ENCODE measurements at regions not wholly inside any gene's neighbourhood (a gene's known extent, or its start where the extent isn't known, plus 50 kb on each side); places are given as distances from the start of the nearest gene placed in this dataset.

DNA sequence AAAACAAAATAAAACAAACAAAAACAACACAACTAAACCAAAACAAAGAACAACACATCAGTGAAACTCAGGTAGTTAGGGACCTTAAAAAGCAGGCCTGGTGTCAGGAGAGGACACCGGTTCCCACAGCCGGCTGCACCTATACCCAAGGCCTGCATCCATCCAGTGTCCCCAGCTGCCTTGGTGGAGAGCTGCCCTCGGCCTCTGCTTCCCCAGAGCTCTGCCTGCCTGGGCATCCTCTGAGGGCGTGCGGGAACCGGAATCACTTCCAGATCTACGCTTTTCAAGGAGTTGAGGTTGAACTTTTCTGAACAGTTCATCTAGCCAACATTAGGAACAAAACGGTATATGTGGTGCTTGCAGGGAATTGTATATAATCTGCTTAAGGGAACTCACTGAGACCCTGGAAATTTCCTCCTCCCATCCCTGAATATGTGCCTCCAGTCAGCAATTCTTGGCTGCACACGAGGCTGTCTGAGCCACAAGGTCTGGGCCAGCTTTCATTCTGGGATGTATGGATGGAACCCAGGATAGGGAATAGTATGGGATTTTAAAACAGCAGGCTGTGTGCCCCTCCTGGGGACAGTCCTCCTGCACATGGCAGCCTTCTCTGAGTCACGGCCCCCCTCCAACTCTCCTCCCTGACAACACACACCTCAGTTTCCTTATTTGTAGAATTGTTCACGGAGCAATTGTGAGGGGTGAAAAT lies 319.0 kb upstream of the RTL1 start:
- Mint-ChIP-seq H3K4me3 (no peak overlapping the region), H3K27me3 (peaks cover 21 to 74% of the 10 kb centered on the region in 2 donors), H3K27ac (no peak overlapping the region), H3K9me3 (no peaks in the 10 kb centered on the region), H3K4me1 (ENCODE audit: low read depth in 2 of 2) (no peaks in the 10 kb centered on the region), H3K36me3 (ENCODE audit: insufficient read depth) (peaks cover 4% of the 10 kb centered on the region)
- ATAC-seq (replicated peaks) = no peak
- DNase-seq = no peak

DNA sequence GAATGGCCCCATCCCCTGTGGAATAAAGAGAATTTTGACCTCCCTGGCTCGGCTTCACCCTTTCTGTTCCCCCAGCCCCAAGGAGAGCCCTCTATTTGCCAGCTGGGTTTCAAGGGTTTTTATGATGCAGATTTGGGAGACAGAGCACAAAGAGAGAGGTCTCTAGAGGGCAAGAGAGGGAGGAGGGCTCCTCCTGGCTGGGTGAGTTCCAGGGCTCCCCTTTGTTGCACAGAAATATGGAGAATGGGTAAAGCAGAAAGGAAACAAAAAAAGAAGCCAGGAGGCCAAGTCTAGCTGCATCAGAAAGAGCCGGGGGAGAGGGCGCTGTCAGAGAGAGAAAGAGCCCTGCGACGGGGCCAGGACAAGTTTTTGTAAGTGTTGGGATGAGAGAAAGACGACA lies 319.6 kb upstream of the RTL1 start:
- no peak overlapping the region for H3K27ac Mint-ChIP-seq
- H3K4me3 Mint-ChIP-seq = no peak overlapping the region
- peaks cover 4% of the 10 kb centered on the region for H3K36me3 Mint-ChIP-seq (ENCODE audit: insufficient read depth)
- ATAC-seq (replicated peaks) = no peak
- no peaks in the 10 kb centered on the region for H3K9me3 Mint-ChIP-seq
- H3K27me3 Mint-ChIP-seq = peaks cover 21 to 77% of the 10 kb centered on the region in 2 donors
- H3K4me1 Mint-ChIP-seq (ENCODE audit: low read depth in 2 of 2) = no peaks in the 10 kb centered on the region
- no peak for DNase-seq

DNA sequence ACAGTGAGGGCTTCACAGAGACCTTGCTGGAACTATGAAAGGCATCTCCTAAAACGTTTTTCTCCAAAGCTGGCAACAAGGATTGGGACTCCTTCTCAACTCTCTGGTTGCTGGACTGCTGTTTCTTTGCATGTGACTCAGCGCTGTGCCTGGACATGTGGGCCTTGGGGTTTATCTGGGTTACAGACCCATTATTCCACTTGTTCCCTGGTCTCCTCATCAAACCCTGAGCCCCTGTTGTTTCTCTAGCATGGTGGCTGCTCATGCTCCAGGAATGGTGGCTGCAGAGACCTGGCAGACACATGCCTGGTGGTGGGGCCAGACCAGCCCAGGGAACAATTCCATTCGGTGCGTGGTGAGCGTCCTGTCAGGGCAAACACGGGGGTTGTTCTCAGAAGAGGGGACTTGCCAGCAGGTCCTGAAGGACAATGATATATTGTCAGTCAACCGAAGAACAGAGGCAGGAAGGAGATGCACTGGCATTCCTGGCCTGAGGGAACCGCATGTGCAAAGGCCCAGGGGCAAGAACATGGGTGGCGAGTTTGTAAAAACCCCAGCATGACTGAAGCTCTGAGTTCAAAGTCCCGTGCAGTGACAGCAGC lies 320.1 kb upstream of the RTL1 start:
- Mint-ChIP-seq H3K4me1 (ENCODE audit: low read depth in 2 of 2) (no peaks in the 10 kb centered on the region), H3K36me3 (ENCODE audit: insufficient read depth) (peaks cover under 1% of the 10 kb centered on the region), H3K9me3 (no peaks in the 10 kb centered on the region), H3K27me3 (peaks cover 21 to 77% of the 10 kb centered on the region in 2 donors), H3K4me3 (no peak overlapping the region), H3K27ac (no peak overlapping the region)
- ATAC-seq (replicated peaks) = no peak
- no peak for DNase-seq

DNA sequence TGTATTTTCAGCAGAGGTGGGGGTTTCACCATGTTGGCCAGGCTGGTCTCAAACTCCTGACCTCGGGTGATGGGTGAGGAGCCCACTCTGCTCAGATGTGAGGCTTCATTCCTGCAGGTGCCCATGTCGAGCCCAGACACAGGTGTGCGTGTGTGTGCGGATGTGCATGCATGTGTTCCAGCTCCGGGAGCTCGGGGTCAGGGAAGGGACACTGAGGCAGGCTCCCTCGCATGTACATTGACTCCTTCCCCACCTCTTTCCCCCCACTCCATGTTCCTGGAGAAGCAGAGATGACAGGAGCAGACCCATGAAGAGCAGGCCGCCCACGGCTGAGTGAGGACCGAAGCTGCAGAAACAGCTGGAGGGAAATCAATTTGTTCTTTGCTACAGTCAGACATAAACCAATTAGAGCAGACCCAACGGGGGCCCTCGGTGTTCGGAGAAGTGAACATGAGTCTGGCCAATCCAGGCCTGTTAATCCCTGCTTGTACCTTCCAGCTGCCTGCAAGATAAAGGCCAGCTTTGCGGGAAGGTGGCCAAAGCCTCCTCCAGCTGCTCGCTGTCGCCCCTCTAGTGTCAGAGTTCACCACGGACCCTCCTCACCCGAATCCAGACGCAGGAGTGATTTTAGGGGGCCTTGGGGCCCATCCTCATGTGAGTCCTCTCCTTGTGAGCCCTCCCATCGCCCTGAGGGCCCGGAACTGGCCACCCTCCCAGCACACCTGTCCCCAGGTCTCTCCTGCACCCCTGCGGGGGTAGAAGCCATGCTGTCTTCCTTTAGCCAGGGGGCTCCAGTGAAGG lies 321.0 kb upstream of the RTL1 start:
- no peaks in the 10 kb centered on the region for H3K9me3 Mint-ChIP-seq
- no peak overlapping the region for H3K4me3 Mint-ChIP-seq
- H3K4me1 Mint-ChIP-seq (ENCODE audit: low read depth in 2 of 2) = no peaks in the 10 kb centered on the region
- no peaks in the 10 kb centered on the region for H3K36me3 Mint-ChIP-seq (ENCODE audit: insufficient read depth)
- peaks cover 21 to 77% of the 10 kb centered on the region in 2 donors for H3K27me3 Mint-ChIP-seq
- ATAC-seq (replicated peaks) = no peak
- DNase-seq = no peak
- H3K27ac Mint-ChIP-seq = no peak overlapping the region

DNA sequence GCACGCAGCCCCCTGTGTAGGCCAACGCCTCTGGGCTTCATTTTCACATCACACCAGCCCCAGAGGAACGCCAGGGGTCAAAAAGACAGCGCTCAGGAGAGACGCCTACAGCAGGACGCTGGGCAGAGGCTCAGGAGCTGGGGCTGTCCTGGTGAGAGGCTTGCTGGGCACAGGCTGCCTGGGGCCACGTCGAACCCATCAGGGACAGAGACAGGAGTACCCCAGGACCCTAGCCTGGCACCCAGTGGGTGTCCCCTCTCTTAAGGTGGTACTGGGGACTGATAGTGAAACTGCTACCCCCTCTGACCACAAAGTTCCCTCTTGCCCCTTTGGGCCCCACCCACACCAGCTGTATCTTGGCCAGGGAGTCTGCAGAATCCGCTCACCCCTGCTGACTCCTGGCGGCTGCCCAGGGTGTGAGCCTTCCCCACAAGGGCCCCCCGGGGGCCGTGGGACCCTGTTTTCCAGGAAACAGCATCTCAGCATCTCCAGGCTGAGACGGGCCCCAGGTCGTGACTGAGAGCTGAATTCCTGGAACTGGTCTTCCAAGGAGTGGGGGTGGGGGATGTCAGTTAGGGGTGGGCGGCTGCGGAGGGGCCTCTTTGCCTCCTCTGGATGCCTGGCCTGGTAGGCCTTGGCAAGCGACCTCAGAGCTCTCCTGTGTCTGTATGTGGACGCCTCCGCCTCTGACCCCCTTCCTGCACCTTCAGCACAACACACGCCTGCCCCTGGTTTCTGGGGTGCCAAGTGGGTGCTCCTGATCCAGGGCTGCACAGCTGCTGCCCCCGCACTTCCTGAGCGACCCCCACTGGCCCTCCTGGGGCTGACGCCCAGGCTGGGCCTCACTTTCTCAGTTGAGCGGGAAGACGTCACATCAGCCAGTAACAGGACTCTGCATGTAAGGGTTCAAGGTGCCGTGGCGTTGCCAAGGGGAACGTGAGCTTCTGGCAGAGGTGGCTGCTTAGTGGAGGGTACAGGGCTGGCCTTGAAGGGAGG lies 321.9 kb upstream of the RTL1 start:
- DNase-seq (no peak), ATAC-seq (replicated peaks) (no peak)
- Mint-ChIP-seq H3K9me3 (no peaks in the 10 kb centered on the region), H3K4me3 (no peak overlapping the region), H3K36me3 (ENCODE audit: insufficient read depth) (no peaks in the 10 kb centered on the region), H3K27me3 (peaks cover 17 to 68% of the 10 kb centered on the region in 2 donors), H3K27ac (no peak overlapping the region), H3K4me1 (ENCODE audit: low read depth in 2 of 2) (no peaks in the 10 kb centered on the region)

DNA sequence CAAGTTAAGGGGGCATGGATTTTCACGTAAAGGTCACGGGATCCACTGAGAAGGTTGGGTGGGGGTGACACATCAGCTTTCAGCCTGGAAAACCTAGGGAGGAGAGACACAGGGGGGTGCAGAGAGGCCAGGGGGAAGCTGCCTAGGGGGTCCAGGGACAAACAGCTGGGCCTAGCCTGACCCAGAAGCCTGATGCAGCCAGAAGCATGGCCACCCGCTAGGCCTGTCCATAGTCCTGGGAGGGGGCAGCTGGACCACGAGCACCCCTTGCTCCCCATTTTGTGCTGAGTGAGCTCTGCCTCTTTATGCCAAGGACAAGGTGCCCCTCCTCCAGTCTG lies 322.7 kb upstream of the RTL1 start:
- H3K27me3 Mint-ChIP-seq = peaks cover 11 to 61% of the 10 kb centered on the region in 2 donors
- ATAC-seq (replicated peaks) = no peak

DNA sequence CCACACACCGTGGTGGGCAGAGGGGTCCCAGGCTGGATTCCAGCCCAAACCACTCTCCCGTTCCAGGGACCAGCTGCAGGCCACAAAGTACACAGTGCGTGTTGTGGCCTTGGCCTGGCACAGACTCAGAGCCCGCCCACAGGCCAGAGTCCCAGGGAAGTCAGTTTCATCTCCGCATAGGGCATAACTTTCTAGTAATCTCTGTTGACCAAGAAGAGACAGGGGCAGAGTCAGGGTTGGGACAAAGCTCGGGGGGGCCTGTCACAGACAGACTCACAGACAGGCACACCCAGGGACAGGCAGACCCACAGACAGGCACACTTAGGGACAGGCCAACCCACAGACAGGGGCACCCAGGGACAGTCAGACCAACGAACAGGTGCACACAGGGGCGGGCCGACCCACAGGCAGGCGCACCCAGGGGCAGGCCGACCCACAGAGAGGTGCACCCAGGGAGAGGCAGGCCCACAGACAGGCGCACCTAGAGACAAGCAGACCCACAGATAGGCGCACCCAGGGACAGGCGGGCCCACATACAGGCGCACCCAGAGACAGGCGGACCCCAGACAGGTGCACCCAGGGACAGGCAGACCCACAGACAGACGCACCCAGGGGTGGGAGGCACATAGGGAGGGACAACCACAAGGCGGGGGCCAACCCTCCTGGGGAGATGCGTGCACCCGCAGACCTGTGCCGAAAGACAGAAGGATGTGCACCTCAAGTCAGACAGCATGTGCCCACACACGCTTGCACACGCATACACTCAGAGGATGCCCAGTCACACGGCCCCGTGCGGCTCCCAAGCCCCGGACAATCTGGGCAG lies 323.3 kb upstream of the RTL1 start:
- no peaks in the 10 kb centered on the region for H3K4me1 Mint-ChIP-seq (ENCODE audit: low read depth in 2 of 2)
- peaks cover 11 to 55% of the 10 kb centered on the region in 2 donors for H3K27me3 Mint-ChIP-seq
- DNase-seq (no peak), ATAC-seq (replicated peaks) (no peak)
- no peak overlapping the region for H3K4me3 Mint-ChIP-seq
- H3K27ac Mint-ChIP-seq = no peak overlapping the region
- no peaks in the 10 kb centered on the region for H3K36me3 Mint-ChIP-seq (ENCODE audit: insufficient read depth)
- no peaks in the 10 kb centered on the region for H3K9me3 Mint-ChIP-seq

More for the DNA sequence above, 322.7 kb upstream of the RTL1 start:
- Mint-ChIP-seq H3K9me3 (no peaks in the 10 kb centered on the region), H3K4me3 (no peak overlapping the region), H3K27ac (no peak overlapping the region), H3K4me1 (ENCODE audit: low read depth in 2 of 2) (no peaks in the 10 kb centered on the region), H3K36me3 (ENCODE audit: insufficient read depth) (no peaks in the 10 kb centered on the region)
- no peak for DNase-seq

DNA sequence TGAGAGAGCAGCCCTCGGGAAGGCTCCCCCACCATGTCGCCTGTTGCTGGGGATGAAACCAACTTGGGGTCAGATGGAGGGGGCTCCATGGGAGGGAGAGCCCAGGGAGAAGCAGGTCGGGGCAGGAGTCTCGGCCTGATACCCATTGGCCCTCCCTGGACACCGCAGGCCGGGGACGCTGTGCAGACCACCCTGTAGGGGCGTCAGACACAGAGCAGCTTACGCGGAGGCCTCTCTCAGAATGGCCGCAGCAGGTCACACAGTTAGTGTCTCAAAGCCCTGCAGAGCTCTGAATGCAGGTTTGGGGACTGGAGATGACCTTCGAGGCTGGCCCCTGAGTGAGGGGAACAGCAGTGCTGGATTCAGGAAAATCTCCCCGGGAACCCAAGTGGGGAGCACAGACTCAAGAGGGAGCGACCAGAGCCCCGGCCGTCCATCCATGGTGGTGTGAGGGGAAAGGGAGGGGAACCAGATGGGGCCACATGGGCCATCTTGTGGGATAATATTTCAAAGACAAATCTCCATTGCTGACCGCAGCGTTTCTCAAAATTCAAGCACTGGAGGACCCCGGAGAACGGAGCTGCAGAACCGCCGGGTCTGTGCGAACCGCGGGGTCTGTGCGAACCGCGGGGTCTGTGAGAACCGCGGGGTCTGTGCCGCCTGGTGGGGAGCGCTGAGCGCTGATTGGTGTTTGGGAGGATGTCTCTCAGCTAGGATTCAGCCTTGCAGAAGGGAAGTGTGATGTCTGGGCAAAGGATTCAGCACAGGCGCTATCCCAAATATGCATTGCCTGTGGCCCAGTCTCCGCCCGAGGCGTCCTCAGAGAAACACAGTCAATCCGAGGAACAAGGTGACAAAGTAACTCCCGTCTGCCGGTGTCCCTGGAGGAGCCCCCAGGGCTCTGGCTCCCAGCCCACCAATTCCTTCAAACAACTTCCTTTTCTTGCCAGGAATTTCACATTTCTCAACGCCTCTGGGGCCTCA lies 324.4 kb upstream of the RTL1 start:
- Mint-ChIP-seq H3K9me3 (no peaks in the 10 kb centered on the region), H3K4me1 (ENCODE audit: low read depth in 2 of 2) (no peaks in the 10 kb centered on the region), H3K27me3 (peaks cover 5 to 45% of the 10 kb centered on the region in 2 donors), H3K4me3 (no peak overlapping the region), H3K27ac (no peak overlapping the region), H3K36me3 (ENCODE audit: insufficient read depth) (no peaks in the 10 kb centered on the region)
- ATAC-seq (replicated peaks) (no peak), DNase-seq (no peak)

DNA sequence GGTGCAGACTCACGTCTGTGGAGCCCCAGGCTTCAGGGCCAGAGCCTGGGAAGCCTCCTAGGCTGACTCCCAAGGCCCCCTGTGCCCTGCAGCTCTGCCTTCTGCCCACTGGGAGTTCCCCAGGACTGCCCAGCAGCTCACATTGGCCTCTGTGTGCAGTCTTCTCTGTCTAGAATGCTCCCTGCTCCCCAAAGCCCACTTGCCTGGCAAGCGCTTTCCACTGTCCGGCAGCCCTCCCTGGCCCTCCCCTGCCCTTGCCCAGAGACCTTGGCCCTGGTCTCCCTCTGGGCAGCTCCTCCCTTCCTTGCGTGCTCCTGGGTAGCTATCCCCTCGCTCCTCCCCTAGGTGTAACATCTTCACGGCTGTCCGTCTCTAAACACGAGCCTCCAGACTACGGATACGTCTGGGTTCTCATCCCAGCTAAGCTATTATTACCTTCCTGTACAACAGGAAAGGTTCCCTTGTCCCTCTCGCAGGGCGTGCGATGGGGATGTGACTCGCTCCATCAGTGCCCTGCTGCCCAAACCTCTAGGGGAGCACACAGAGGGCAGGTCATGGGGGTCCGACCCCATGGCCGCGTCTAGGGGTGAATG lies 325.5 kb upstream of the RTL1 start:
- DNase-seq (no peak), ATAC-seq (replicated peaks) (no peak)
- H3K36me3 Mint-ChIP-seq (ENCODE audit: insufficient read depth) = no peaks in the 10 kb centered on the region
- no peaks in the 10 kb centered on the region for H3K9me3 Mint-ChIP-seq
- peaks cover 2 to 39% of the 10 kb centered on the region in 2 donors for H3K27me3 Mint-ChIP-seq
- no peak overlapping the region for H3K27ac Mint-ChIP-seq
- H3K4me3 Mint-ChIP-seq = no peak overlapping the region
- H3K4me1 Mint-ChIP-seq (ENCODE audit: low read depth in 2 of 2) = no peaks in the 10 kb centered on the region

DNA sequence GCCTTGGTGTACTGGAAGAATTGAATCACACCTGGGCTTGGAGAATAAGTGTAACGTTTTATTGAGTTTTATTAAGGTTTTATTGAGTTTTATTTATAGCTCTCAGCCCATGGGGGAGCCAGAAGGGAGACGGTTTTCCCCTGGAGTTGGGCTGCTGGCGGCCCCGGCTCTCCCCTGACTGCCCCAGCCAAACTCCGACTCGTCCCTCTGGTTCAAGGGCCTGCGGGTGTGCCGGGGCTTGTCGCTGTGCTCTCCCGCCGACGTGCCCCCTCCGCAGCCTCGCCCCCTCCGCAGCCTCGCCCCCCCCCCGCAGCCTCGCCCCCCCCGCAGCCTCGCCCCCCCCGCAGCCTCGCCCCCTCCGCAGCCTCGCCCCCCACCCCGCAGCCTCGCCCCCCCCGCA lies 326.1 kb upstream of the RTL1 start:
- Mint-ChIP-seq H3K4me3 (no peak overlapping the region), H3K4me1 (ENCODE audit: low read depth in 2 of 2) (no peaks in the 10 kb centered on the region), H3K9me3 (no peaks in the 10 kb centered on the region), H3K36me3 (ENCODE audit: insufficient read depth) (no peaks in the 10 kb centered on the region), H3K27me3 (peaks cover 6 to 39% of the 10 kb centered on the region in 2 donors), H3K27ac (no peak overlapping the region)
- no peak for ATAC-seq (replicated peaks)
- DNase-seq = no peak

DNA sequence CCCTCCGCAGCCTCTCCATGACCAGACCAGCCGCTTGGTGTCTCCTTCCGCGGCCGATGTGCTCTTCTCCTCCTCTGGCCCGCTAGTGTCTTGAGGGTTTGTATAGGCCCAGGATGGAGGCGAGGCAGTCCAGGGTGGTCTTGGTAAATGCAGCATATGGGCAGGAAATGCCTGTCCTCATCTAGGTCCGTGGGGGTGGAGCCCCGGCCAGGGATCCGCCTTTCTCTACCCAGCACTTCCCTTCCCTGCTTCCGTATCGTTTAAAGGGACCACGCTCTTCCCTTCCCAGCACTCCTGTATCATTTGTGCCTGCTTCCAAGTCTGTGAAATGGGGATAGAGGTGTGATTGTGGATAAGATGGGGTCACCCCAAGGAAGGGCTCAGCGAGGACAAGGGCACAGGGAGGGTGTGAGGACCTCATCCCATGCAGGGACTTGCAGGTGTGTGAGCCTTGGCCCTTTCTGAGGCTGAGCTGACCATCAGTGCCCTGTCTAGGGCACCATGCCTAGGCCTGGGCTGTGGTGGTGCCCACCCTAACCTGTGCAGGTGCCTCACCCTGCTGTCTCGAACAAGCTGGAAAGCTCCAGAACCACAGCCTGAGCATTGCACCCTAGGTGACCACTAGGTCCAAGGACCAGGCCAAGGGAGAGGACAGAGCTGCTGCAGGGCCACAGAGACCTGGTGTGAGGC lies 326.8 kb upstream of the RTL1 start:
- Mint-ChIP-seq H3K36me3 (ENCODE audit: insufficient read depth) (no peaks in the 10 kb centered on the region), H3K4me3 (no peak overlapping the region), H3K27ac (no peak overlapping the region), H3K9me3 (no peaks in the 10 kb centered on the region), H3K27me3 (peaks cover 11 to 43% of the 10 kb centered on the region in 2 donors), H3K4me1 (ENCODE audit: low read depth in 2 of 2) (no peaks in the 10 kb centered on the region)
- DNase-seq (no peak), ATAC-seq (replicated peaks) (no peak)
